DMS53 treated with DMSO at 0.1 percent for 48 hours (cell line): ENCODE measurements at regions not wholly inside any gene's neighbourhood (a gene's known extent, or its start where the extent isn't known, plus 50 kb on each side); places are given as distances from the start of the nearest gene placed in this dataset.
"Not testable (repeated sequence)": the region's sequence is repeated elsewhere in the genome, so short reads cannot be mapped to it uniquely, and the experiment has no call there.

Experiments
- DNase-seq: peaks from one replicate; lab custom pipeline; 2025; ENCODE audit not compliant: unreplicated experiment; lab: John Stamatoyannopoulos, UW

- not testable (repeated sequence) for DNase-seq
Observed at GRCh38 chr14:106703651-106704050, 1177.3 kb downstream of the TMEM121 start.

GRCh38 chr14:106706488-106706887 is 1180.1 kb downstream of the TMEM121 start:
- DNase-seq: not testable (repeated sequence)

- DNase-seq: not testable (repeated sequence)
Observed at GRCh38 chr14:106710187-106710586, 1183.8 kb downstream of the TMEM121 start.

- DNase-seq: not testable (repeated sequence)
Observed at GRCh38 chr14:106712513-106712912, 1186.1 kb downstream of the TMEM121 start.

GRCh38 chr14:106714446-106715428 is 1188.4 kb downstream of the TMEM121 start:
- not testable (repeated sequence) for DNase-seq

- not testable (repeated sequence) for DNase-seq
Observed at GRCh38 chr14:106717544-106717943, 1191.2 kb downstream of the TMEM121 start.

- not testable (repeated sequence) for DNase-seq
Observed at GRCh38 chr14:106719880-106720279, 1193.5 kb downstream of the TMEM121 start.

GRCh38 chr14:106721926-106722325 is 1195.5 kb downstream of the TMEM121 start:
- DNase-seq: not testable (repeated sequence)

GRCh38 chr14:106722813-106723687 is 1196.7 kb downstream of the TMEM121 start:
- DNase-seq: not testable (repeated sequence)

- not testable (repeated sequence) for DNase-seq
Observed at GRCh38 chr14:106727962-106728361, 1201.6 kb downstream of the TMEM121 start.

GRCh38 chr14:106728611-106729010 is 1202.2 kb downstream of the TMEM121 start:
- no peak for DNase-seq

GRCh38 chr14:106729551-106729950 is 1203.2 kb downstream of the TMEM121 start:
- DNase-seq: no peak

- DNase-seq: no peak
Observed at GRCh38 chr14:106733771-106734170, 1207.4 kb downstream of the TMEM121 start.

GRCh38 chr14:106737021-106737420 is 1210.6 kb downstream of the TMEM121 start:
- DNase-seq: no peak

GRCh38 chr14:106738075-106738474 is 1211.7 kb downstream of the TMEM121 start:
- no peak for DNase-seq

GRCh38 chr14:106738598-106739258 is 1212.3 kb downstream of the TMEM121 start:
- DNase-seq: not testable (repeated sequence)

- DNase-seq: not testable (repeated sequence)
Observed at GRCh38 chr14:106741086-106741827, 1214.9 kb downstream of the TMEM121 start.

- DNase-seq: not testable (repeated sequence)
Observed at GRCh38 chr14:106745016-106745767, 1218.8 kb downstream of the TMEM121 start.

- DNase-seq: not testable (repeated sequence)
Observed at GRCh38 chr14:106750089-106750488, 1223.7 kb downstream of the TMEM121 start.
